ENCODE measurements at regions not wholly inside any gene's neighbourhood (a gene's known extent, or its start where the extent isn't known, plus 50 kb on each side); places are given as distances from the start of the nearest gene placed in this dataset.

DNA sequence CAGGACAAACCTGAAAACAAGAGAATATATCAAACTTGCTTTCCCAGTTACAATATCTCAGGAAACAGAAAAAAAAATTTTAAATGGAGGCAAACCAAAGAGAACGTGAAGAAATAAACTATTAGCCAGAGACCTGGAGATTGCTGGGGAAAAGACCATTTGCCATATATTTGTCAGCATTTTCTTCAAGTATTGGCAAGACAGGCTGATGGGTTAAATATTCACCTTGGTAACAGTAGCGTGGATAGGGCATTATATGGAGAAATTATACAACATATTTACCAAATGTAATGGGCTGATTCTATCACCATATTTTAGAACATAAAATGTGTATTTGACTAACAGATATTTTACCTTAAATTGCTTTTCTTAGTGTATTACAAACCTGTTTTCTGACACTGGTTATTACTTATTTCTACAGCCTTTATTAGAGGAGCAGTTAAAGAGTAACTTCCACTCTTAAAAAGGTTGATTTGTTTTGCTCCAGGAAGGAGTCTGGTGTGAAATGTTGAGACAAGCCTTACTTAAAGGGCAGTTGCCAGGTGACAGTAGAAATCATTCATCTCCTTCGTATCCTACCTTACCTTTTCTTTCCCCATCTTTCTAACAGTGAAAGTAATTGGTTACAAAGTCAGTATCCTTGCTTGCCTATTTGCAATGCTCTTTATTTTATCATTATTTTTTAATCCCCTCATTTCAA is 575.5 kb downstream of the GBA3 start (continued):
- TF ChIP-seq, protein P1, sequence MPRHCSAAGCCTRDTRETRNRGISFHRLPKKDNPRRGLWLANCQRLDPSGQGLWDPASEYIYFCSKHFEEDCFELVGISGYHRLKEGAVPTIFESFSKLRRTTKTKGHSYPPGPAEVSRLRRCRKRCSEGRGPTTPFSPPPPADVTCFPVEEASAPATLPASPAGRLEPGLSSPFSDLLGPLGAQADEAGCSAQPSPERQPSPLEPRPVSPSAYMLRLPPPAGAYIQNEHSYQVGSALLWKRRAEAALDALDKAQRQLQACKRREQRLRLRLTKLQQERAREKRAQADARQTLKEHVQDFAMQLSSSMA (CRISPR knock-in tag; IDR thresholded peaks at IDR 0.05) = no peak
- TF ChIP-seq ZEB2 (IDR thresholded peaks at IDR 0.05) = no peak

DNA sequence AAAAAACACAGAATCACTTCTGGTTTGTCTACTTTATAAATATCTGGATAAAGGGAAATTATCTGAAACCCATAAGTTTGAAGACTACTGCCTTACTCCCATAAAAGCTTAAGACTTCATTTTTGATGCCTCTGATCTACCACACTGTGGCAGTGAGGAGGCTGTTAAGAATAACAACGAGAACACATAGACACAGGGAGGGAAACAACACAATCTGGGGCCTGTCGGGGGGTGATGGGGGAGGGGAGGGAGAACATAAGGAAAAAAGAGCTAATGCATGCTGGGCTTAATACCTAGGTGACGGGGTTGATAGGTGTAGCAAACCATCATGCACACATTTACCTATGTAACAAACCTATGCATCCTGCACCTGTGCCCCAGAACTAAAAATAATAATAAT is 573.7 kb downstream of the GBA3 start:
- BruUV-seq (replicated peaks) = no TSS peak
- H3K79me2 ChIP-seq (ENCODE audit: control insufficient read depth, insufficient read depth, low read length) = no peaks in the 10 kb centered on the region
- no peak for ATAC-seq

More for the DNA sequence above, 573.7 kb downstream of the GBA3 start:
- FAIRE-seq (no peak), DNase-seq (ENCODE audit: extremely low read depth in 1 of 4, low spot score in 3 of 4) (no peak)
- no peak overlapping the region for H2AFZ ChIP-seq (ENCODE audit: low read depth, low read length)
- no peak overlapping the region for H3K4me3 ChIP-seq
- in situ Hi-C loops (cut with MboI) = no loop called here
- H3K9me3 ChIP-seq (replicated peaks; ENCODE audit: control insufficient read depth, insufficient read depth, low read depth, low read length) = no peaks in the 10 kb centered on the region
- intact Hi-C loops (cut with micrococcal nuclease) = no loop called here
- TF ChIP-seq HDGF (IDR thresholded peaks at IDR 0.05) = no peak
- TF ChIP-seq LEF1 (IDR thresholded peaks at IDR 0.05) = no peak
- TF ChIP-seq TEAD2 (tag; IDR thresholded peaks at IDR 0.05) = no peak
- TF ChIP-seq, protein P2, sequence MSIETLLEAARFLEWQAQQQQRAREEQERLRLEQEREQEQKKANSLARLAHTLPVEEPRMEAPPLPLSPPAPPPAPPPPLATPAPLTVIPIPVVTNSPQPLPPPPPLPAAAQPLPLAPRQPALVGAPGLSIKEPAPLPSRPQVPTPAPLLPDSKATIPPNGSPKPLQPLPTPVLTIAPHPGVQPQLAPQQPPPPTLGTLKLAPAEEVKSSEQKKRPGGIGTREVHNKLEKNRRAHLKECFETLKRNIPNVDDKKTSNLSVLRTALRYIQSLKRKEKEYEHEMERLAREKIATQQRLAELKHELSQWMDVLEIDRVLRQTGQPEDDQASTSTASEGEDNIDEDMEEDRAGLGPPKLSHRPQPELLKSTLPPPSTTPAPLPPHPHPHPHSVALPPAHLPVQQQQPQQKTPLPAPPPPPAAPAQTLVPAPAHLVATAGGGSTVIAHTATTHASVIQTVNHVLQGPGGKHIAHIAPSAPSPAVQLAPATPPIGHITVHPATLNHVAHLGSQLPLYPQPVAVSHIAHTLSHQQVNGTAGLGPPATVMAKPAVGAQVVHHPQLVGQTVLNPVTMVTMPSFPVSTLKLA (conservative IDR thresholded peaks at IDR 0.05) = no peak
- no peak for TF ChIP-seq NELFE (IDR thresholded peaks at IDR 0.05; ENCODE audit: insufficient read depth, insufficient read length)
- TF ChIP-seq TCF7L2 (IDR thresholded peaks at IDR 0.05; ENCODE audit: low read depth, low read length) = no peak
- TF ChIP-seq, protein P3, sequence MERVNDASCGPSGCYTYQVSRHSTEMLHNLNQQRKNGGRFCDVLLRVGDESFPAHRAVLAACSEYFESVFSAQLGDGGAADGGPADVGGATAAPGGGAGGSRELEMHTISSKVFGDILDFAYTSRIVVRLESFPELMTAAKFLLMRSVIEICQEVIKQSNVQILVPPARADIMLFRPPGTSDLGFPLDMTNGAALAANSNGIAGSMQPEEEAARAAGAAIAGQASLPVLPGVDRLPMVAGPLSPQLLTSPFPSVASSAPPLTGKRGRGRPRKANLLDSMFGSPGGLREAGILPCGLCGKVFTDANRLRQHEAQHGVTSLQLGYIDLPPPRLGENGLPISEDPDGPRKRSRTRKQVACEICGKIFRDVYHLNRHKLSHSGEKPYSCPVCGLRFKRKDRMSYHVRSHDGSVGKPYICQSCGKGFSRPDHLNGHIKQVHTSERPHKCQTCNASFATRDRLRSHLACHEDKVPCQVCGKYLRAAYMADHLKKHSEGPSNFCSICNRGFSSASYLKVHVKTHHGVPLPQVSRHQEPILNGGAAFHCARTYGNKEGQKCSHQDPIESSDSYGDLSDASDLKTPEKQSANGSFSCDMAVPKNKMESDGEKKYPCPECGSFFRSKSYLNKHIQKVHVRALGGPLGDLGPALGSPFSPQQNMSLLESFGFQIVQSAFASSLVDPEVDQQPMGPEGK (CRISPR knock-in tag; IDR thresholded peaks at IDR 0.05; ENCODE audit: borderline replicate concordance) = no peak
- TF ChIP-seq, protein P4, sequence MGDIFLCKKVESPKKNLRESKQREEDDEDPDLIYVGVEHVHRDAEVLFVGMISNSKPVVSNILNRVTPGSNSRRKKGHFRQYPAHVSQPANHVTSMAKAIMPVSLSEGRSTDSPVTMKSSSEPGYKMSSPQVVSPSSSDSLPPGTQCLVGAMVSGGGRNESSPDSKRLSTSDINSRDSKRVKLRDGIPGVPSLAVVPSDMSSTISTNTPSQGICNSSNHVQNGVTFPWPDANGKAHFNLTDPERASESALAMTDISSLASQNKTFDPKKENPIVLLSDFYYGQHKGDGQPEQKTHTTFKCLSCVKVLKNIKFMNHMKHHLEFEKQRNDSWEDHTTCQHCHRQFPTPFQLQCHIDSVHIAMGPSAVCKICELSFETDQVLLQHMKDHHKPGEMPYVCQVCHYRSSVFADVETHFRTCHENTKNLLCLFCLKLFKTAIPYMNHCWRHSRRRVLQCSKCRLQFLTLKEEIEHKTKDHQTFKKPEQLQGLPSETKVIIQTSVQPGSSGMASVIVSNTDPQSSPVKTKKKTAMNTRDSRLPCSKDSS (IDR thresholded peaks at IDR 0.05; ENCODE audit: low read depth, partially characterized antibody) = no peak
- no peak for TF ChIP-seq HIVEP1 (CRISPR knock-in tag; IDR thresholded peaks at IDR 0.05)
- TF ChIP-seq NCOA1 (IDR thresholded peaks at IDR 0.05; ENCODE audit: low read depth) = no peak
- no peak for TF ChIP-seq KDM2B (CRISPR knock-in tag; IDR thresholded peaks at IDR 0.05)
- TF ChIP-seq SREBF2 (CRISPR knock-in tag; IDR thresholded peaks at IDR 0.05) = no peak
- TF ChIP-seq ZFP30 (CRISPR knock-in tag; IDR thresholded peaks at IDR 0.05; ENCODE audit: borderline replicate concordance) = no peak
- no peaks in the 10 kb centered on the region for H4K20me1 ChIP-seq (replicated peaks; ENCODE audit: control insufficient read depth, insufficient read depth, low read length)
- H3K4me1 ChIP-seq (replicated peaks in 1 of 2; ENCODE audit: control insufficient read depth in 2 of 2, insufficient read depth in 2 of 2, low read length in 2 of 2) = no peaks in the 10 kb centered on the region
- ChIA-PET CTCF (ENCODE audit: low intra/inter-chr PET ratio) (no interaction called here), POLR2A (no interaction called here)
- no peak overlapping the region for H3K27ac ChIP-seq (ENCODE audit: extremely low read depth, low read depth, low read length)
- H3K9me1 ChIP-seq (ENCODE audit: control insufficient read depth, insufficient read depth, low read length) = no peaks in the 10 kb centered on the region
- no peak overlapping the region for H3K4me2 ChIP-seq (ENCODE audit: insufficient read depth, low read length)
- H3K27me3 ChIP-seq (ENCODE audit: control insufficient read depth in 2 of 2, insufficient read depth in 2 of 2, low read length in 2 of 2) = no peaks in the 10 kb centered on the region
- WGBS (ENCODE audit: insufficient coverage, low coverage, missing lambda C conversion rate) = 17% methylated on average over 2 of the region's 3 CpGs
- H3K36me3 ChIP-seq (ENCODE audit: control insufficient read depth, insufficient read depth, low read length) = no peaks in the 10 kb centered on the region
- H3K9ac ChIP-seq (ENCODE audit: insufficient read depth in 1 of 2, low read depth in 2 of 2, low read length in 2 of 2) = no peak overlapping the region

Data from K562 (cell line).